GM12873 (cell line): ENCODE measurements at regions not wholly inside any gene's neighbourhood (a gene's known extent, or its start where the extent isn't known, plus 50 kb on each side); places are given as distances from the start of the nearest gene placed in this dataset.

ENCODE experiments used
- TF ChIP-seq, protein P1 (sequence below): IDR thresholded peaks from 2 replicates; pipeline ENCODE4 v1.5.1; 2012; ENCODE audit warnings: low read depth, mild to moderate bottlenecking, moderate library complexity, low read length, control low read depth; ENCODE audit not compliant: insufficient read depth; ENCODE audit errors: missing control alignments

DNA sequence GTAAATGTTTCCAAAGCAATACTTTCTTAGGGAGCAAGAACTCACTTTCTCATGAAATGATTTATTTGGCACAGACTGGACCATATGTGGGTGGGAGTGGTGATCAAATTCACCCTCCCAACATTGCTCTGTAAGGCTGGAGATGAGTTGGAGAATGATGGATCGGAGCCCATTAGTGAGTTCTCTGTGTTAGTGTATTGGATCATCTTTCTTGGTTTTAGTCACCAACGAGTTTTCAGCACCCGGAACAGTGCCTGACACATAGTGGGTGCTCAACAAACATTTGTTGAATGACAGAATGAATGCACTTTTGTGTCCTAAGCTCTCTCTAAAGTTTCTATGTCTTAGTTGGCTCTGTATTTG, 104.5 kb upstream of the FAM20A start:
- TF ChIP-seq, protein P1, sequence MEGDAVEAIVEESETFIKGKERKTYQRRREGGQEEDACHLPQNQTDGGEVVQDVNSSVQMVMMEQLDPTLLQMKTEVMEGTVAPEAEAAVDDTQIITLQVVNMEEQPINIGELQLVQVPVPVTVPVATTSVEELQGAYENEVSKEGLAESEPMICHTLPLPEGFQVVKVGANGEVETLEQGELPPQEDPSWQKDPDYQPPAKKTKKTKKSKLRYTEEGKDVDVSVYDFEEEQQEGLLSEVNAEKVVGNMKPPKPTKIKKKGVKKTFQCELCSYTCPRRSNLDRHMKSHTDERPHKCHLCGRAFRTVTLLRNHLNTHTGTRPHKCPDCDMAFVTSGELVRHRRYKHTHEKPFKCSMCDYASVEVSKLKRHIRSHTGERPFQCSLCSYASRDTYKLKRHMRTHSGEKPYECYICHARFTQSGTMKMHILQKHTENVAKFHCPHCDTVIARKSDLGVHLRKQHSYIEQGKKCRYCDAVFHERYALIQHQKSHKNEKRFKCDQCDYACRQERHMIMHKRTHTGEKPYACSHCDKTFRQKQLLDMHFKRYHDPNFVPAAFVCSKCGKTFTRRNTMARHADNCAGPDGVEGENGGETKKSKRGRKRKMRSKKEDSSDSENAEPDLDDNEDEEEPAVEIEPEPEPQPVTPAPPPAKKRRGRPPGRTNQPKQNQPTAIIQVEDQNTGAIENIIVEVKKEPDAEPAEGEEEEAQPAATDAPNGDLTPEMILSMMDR: no peak

DNA sequence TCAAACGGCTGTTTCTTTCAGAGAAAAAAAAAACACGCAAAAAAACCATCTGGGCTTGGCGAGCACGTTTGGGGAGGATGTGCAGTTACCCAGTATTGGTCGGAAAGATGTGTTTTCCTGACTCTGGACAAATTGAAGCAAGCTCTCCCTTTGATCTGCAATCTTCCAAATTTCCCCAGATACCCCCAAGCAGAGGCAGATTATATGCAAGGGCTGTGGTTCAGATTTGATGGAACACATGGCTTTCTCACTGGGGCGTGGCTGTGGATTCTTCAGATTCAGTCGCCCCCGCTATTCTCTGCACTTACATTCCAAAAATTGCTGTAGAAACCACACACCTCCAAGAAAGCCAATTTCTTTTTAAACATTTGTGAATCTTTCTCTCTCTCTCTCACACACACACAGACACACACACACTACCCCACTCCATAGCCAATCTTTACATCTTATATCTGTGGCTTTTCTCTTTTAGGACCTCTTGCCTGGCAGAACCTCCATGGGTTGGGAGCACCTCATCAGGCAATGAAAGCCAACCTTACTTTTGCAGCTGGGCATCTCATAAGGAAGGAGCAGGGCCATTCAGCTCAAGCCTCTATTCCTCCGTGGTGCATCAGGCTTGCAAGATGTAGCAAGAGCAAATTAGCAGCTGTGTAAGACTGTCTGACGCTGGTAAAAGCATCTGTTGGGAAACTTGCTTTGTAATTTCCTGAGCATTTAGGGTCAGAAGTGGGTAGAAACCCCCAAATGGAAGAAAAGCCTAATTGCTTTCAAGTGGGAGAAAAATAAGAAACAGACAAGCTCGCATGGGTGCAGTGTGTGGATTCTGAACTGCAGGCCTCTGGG, 103.9 kb upstream of the FAM20A start:
- TF ChIP-seq, protein P1: no peak

DNA sequence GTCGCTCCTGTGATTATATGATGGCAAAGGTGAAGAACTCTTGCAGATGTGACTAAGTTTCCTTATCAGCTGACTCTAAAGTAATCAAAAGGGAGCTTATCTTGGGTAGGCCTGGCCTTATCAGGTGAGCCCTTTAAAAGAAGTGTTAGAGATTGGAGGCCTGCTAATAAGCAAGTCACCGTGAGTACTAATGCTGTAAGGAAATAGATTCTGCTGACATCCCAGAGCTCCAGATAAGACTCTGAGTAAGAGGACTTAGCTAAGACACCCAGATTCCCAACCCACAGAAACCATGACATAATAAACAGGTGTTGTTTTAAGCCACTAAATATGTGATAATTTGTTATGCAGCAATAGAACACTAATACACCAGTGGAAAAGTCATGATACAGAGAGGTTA, 99.9 kb upstream of the FAM20A start:
- TF ChIP-seq, protein P1: no peak

DNA sequence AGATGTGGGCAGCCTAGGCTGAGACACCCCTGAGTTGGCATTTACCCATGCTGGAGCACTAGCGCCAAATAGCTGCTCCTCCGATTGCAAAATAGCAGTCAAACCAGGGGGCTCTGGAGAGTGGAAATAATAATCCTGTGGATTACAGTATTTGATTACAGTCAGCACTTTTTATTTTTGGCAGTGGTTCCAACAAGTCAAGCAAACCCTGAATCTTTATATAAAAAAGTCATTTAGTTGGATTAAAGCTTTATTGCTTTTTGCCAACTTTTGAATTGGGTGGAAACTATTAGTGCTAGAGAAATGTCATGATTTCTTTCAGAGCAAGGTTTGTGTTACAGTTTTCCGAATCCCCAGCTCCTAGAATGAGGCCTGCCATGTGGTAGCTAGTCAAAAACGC, 99.3 kb upstream of the FAM20A start:
- TF ChIP-seq, protein P1: no peak

DNA sequence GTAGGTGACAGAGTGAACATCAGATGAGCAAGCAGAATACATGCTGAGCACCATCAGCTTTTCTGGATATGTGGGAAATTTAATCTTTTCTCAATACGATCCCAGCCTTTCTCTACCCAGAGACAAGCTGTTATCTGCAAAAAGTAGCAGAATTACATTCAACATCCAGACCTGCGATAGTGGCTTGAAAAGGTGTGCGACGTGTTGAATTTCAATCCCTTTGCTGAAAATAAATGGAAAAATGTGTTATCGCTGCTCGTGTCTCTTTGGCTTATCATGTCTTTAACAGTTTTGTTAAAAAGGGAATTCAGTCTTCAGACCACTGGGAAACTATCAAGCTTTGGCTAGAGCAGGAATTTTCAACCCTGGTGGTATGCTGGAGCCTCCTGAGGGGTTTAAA, 98.8 kb upstream of the FAM20A start:
- TF ChIP-seq, protein P1: no peak

DNA sequence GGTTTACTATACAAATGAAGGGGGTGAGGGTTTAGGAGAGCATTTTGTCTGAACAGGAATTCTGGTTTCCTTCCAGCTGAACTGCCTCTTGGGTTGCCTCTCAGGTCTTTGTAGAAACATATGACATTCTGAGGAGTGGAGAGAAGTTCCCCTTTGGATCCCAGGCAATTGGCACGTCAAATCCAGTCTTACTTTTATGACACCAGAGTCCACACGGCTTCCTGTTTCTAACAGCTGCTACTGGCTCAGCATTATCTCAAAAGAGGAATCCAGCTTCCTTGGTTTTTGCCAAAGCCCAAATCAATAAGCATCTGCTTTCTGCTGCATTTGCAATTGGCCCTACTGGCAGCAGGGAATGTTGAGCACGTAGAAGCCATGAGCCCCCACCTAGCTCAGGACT, 97.6 kb upstream of the FAM20A start:
- TF ChIP-seq, protein P1: no peak

DNA sequence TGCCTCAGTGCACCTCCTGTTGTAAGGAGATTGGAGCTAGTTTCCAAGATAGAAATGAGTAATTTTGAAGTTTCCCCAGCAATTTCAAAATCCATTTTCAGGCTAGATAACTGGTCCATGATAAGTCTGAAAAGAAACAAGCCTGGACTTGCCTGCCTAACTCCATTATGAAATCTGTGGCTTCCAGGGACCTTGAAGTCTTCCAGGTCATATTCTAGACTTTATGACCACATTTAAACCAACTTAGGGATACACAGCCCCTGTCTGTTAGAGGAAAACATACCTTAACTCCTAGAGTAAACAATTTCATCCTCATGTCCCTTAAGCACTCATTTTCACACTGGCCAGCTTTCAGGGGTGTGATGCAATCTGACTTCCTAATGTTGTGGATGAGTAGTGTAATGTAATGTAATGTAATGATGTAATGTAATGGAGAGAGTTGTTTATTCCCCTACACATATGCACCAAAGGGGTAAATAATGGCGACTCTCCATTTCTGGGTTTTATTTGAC, 96.7 kb upstream of the FAM20A start:
- TF ChIP-seq, protein P1: no peak
